Parathyroid adenoma (tissue), 2 donors: ENCODE measurements at regions not wholly inside any gene's neighbourhood (a gene's known extent, or its start where the extent isn't known, plus 50 kb on each side); places are given as distances from the start of the nearest gene placed in this dataset.

Experiments
- H2AFZ ChIP-seq: fragments of 300-600 bp; sonication (generic); one replicate; pipeline ENCODE4 v1.7.0; 2017; ENCODE audit warnings: antibody characterized with exemption, mild to moderate bottlenecking
- H3K27ac ChIP-seq: fragments of 300-600 bp; sonication (generic); one replicate; pipeline ENCODE4 v1.7.0; 2017
- H3K27me3 ChIP-seq: fragments of 300-600 bp; sonication (generic); one replicate; pipeline ENCODE4 v1.7.0; 2017; ENCODE audit warnings: low read length; ENCODE audit not compliant: control insufficient read depth, insufficient read depth
- H3K36me3 ChIP-seq: fragments of 300-600 bp; sonication (generic); one replicate; pipeline ENCODE4 v1.7.0; 2017; ENCODE audit warnings: low read length; ENCODE audit not compliant: control insufficient read depth, insufficient read depth
- H3K4me1 ChIP-seq: fragments of 300-600 bp; sonication (generic); one replicate; pipeline ENCODE4 v1.7.0; 2017; ENCODE audit warnings: control low read depth
- H3K4me2 ChIP-seq: fragments of 300-600 bp; sonication (generic); one replicate; pipeline ENCODE4 v1.7.0; 2017; ENCODE audit warnings: low read length
- H3K4me3 ChIP-seq: fragments of 300-600 bp; sonication (generic); one replicate; pipeline ENCODE4 v1.7.0; 2017; ENCODE audit warnings: low read depth, low read length
- H3K79me2 ChIP-seq: fragments of 300-600 bp; sonication (generic); one replicate; pipeline ENCODE4 v1.7.0; 2017; ENCODE audit warnings: control low read depth
- H3K9ac ChIP-seq: fragments of 300-600 bp; sonication (generic); one replicate; pipeline ENCODE4 v1.7.0; 2017; ENCODE audit warnings: mild to moderate bottlenecking
- H3K9me3 ChIP-seq: fragments of 300-600 bp; sonication (generic); one replicate; pipeline ENCODE4 v1.7.0; 2017; ENCODE audit warnings: low read length; ENCODE audit not compliant: control insufficient read depth
- CTCF ChIP-seq: fragments of 300-600 bp; sonication (generic); IDR thresholded peaks from one replicate; pipeline ENCODE4 v1.7.0; 2017; ENCODE audit warnings: antibody characterized with exemption, mild to moderate bottlenecking
- donor health status: primary hyperparathyroidism.

- no peaks in the 10 kb centered on the region for H3K79me2 ChIP-seq
- H3K36me3 ChIP-seq: no peaks in the 10 kb centered on the region
- no peaks in the 10 kb centered on the region for H3K4me1 ChIP-seq
- TF ChIP-seq CTCF: no peak
- no peak overlapping the region for H3K4me3 ChIP-seq
- no peak overlapping the region for H3K9ac ChIP-seq
- no peak overlapping the region for H2AFZ ChIP-seq
- no peaks in the 10 kb centered on the region for H3K27me3 ChIP-seq
- no peaks in the 10 kb centered on the region for H3K9me3 ChIP-seq
- no peak overlapping the region for H3K4me2 ChIP-seq
- H3K27ac ChIP-seq: no peak overlapping the region
Measured at GRCh38 chr5:136528481-136529030, 163.2 kb upstream of the TRPC7 start.

DNA sequence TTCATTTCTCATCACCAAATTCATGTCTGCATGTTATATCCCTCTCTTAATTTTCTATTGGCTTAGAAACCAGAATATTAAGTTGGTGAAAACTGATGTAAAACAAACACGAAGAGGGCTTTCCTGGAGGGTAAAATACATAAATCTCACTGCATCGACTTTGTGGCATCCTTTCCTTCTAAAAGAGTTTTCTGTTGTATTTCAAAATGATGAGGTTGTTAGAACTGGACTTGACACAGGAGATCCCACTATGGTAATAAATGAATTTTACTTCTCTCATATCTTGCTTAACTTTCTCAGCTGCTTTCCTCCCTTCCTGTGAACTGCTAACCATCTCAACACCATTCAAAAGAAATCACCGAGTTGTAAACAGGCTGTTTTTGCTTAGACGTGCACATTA is 162.0 kb upstream of the TRPC7 start:
- H3K27me3 ChIP-seq: no peaks in the 10 kb centered on the region
- no peak for TF ChIP-seq CTCF
- H3K9me3 ChIP-seq: no peaks in the 10 kb centered on the region
- H3K4me2 ChIP-seq: no peak overlapping the region
- no peak overlapping the region for H3K4me3 ChIP-seq
- no peaks in the 10 kb centered on the region for H3K79me2 ChIP-seq
- H3K4me1 ChIP-seq: no peaks in the 10 kb centered on the region
- no peak overlapping the region for H3K9ac ChIP-seq
- H3K36me3 ChIP-seq: no peaks in the 10 kb centered on the region
- no peak overlapping the region for H2AFZ ChIP-seq
- no peak overlapping the region for H3K27ac ChIP-seq

- H3K79me2 ChIP-seq: no peaks in the 10 kb centered on the region
Measured at GRCh38 chr5:136526791-136527190, 161.4 kb upstream of the TRPC7 start.

GRCh38 chr5:136526021-136526420 is 160.7 kb upstream of the TRPC7 start:
- no peak for TF ChIP-seq CTCF
- Histone ChIP-seq H3K79me2 (no peaks in the 10 kb centered on the region), H3K4me3 (no peak overlapping the region), H3K27me3 (no peaks in the 10 kb centered on the region), H3K9me3 (no peaks in the 10 kb centered on the region), H3K36me3 (no peaks in the 10 kb centered on the region), H3K4me2 (no peak overlapping the region), H2AFZ (no peak overlapping the region), H3K9ac (no peak overlapping the region), H3K4me1 (no peaks in the 10 kb centered on the region), H3K27ac (no peak overlapping the region)

More at GRCh38 chr5:136526791-136527190, 161.4 kb upstream of the TRPC7 start:
- Histone ChIP-seq H3K9ac (no peak overlapping the region), H3K27ac (no peak overlapping the region), H3K9me3 (no peaks in the 10 kb centered on the region), H3K4me3 (no peak overlapping the region), H3K4me2 (no peak overlapping the region), H3K27me3 (no peaks in the 10 kb centered on the region), H3K36me3 (no peaks in the 10 kb centered on the region), H3K4me1 (no peaks in the 10 kb centered on the region), H2AFZ (no peak overlapping the region)
- TF ChIP-seq CTCF: no peak

GRCh38 chr5:136525597-136525996 is 160.3 kb upstream of the TRPC7 start:
- no peak overlapping the region for H2AFZ ChIP-seq
- H3K9ac ChIP-seq: no peak overlapping the region
- H3K27ac ChIP-seq: no peak overlapping the region
- no peaks in the 10 kb centered on the region for H3K27me3 ChIP-seq
- no peaks in the 10 kb centered on the region for H3K79me2 ChIP-seq
- H3K4me3 ChIP-seq: no peak overlapping the region
- H3K4me2 ChIP-seq: no peak overlapping the region
- H3K9me3 ChIP-seq: no peaks in the 10 kb centered on the region
- no peaks in the 10 kb centered on the region for H3K4me1 ChIP-seq
- no peak for TF ChIP-seq CTCF
- H3K36me3 ChIP-seq: no peaks in the 10 kb centered on the region
